ENCODE measurements at regions not wholly inside any gene's neighbourhood (a gene's known extent, or its start where the extent isn't known, plus 50 kb on each side); places are given as distances from the start of the nearest gene placed in this dataset.

DNA sequence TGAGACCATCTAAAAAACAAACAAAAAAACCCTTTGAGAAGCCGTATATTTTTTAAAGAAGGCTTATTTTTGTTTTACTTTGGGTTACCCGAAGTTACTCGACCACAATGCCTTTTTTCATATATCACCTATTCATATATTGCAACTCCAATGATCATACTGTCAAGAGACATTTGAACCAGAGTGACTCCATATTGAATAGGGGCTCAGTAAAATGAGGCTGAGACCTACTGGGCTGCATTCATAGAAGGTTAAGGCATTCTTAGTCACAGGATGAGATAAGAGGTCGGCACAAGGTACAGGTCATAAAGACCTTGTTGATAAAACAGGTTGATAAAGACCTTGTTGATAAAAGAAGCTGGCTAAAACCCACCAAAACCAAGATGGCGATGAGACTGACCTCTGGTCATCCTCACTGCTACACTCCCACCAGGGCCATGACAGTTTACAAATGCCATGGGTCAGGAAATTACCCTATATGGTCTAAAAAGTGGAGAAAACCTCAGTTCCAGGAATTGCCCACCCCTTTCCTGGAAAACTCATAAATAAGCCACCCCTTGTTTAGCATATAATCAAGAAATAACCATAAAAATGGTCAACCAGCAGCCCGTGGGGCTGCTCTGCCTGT is 50.0 kb upstream of the PKP2 start:
- no peak for DNase-seq (ENCODE audit: low spot score)

All from LoVo (cell line).